Thyroid gland (tissue), 4 donors: ENCODE measurements at regions not wholly inside any gene's neighbourhood (a gene's known extent, or its start where the extent isn't known, plus 50 kb on each side); places are given as distances from the start of the nearest gene placed in this dataset.
"Not testable (repeated sequence)": the region's sequence is repeated elsewhere in the genome, so short reads cannot be mapped to it uniquely, and the experiment has no call there.

Source experiments
- DNase-seq, 2 donors: peaks; one replicate each; pipeline ENCODE4 v3.0.0-alpha.2; 2019
- H3K27ac ChIP-seq, 3 donors: fragments of 200-600 bp; sonication (generic); 1 replicate in 2 of 3; 2 replicates in 1 of 3; pipeline ENCODE4 v1.5.1; 2016 to 2019; ENCODE audit warnings: mild to moderate bottlenecking in 1 of 3, moderate library complexity in 1 of 3
- H3K27me3 ChIP-seq: fragments of 200-600 bp; sonication (generic); one replicate; pipeline ENCODE4 v1.5.1; 2019
- H3K36me3 ChIP-seq, 2 donors: fragments of 200-600 bp; sonication (generic); one replicate each; pipeline ENCODE4 v1.5.1; 2016 to 2019
- H3K4me1 ChIP-seq, 2 donors: fragments of 200-600 bp; sonication (generic); one replicate each; pipeline ENCODE4 v1.5.1; 2017 to 2019
- H3K4me3 ChIP-seq, 3 donors: fragments of 200-600 bp; sonication (generic); replicated peaks in 1 of 3; 1 replicate in 2 of 3; 2 replicates in 1 of 3; pipeline ENCODE4 v1.5.1; 2016; ENCODE audit warnings: mild to moderate bottlenecking in 1 of 3
- H3K9me3 ChIP-seq: fragments of 200-600 bp; sonication (generic); one replicate; pipeline ENCODE4 v1.5.1; 2017
- POLR2A ChIP-seq, 2 donors: fragments of 450-650 bp; IDR thresholded peaks; one replicate each; pipeline ENCODE4 v1.6.1; 2017; ENCODE audit warnings: antibody characterized with exemption in 2 of 2, mild to moderate bottlenecking in 2 of 2, moderate library complexity in 1 of 2
- WGBS, 2 donors: methylation state at CpG; one replicate each; pipeline ENCODE4 v1.1.5; 2017; 5-methylcytosine and 5-hydroxymethylcytosine counted together
- intact Hi-C: fragments of 100-400 bp; cut with DNase I; formaldehyde crosslinking; loops from one replicate; pipeline ENCODE4 v1.15.1; 2023
- TF ChIP-seq, protein P1 (sequence below), 6 experiments: fragments of 200-600 bp in 3 of 6; fragments of 450-650 bp in 3 of 6; sonication (generic) in 3 of 6; IDR thresholded peaks; one replicate each; pipeline ENCODE4 v1.5.1; 2016 to 2019; ENCODE audit warnings: antibody characterized with exemption in 6 of 6, mild to moderate bottlenecking in 2 of 6, inconsistent platforms in 1 of 6, moderate library complexity in 1 of 6

DNA sequence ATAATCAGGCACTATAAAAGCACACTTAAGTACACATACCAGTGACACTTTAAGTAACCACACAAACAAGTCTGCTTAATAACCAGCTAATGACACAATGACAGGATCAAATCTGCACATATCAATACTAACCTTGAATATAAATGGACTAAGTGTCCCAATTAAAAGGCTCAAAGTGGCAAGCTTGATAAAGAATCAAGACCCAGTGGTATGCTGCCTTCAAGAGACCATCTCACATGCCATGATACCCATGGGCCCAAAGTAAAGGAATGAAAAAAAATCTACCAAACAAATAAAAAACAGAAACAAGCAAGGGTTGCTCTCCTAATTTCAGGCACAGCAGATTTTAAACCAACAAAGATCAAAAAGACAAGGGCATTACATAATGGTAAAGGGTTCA lies 470.4 kb downstream of the TRHDE start:
- Histone ChIP-seq H3K27ac (no peak overlapping the region), H3K4me3 (no peak overlapping the region), H3K4me1 (no peaks in the 10 kb centered on the region), H3K36me3 (no peaks in the 10 kb centered on the region), H3K9me3 (no peaks in the 10 kb centered on the region), H3K27me3 (no peaks in the 10 kb centered on the region)
- intact Hi-C loops, result no loop called here
- TF ChIP-seq, protein P1, sequence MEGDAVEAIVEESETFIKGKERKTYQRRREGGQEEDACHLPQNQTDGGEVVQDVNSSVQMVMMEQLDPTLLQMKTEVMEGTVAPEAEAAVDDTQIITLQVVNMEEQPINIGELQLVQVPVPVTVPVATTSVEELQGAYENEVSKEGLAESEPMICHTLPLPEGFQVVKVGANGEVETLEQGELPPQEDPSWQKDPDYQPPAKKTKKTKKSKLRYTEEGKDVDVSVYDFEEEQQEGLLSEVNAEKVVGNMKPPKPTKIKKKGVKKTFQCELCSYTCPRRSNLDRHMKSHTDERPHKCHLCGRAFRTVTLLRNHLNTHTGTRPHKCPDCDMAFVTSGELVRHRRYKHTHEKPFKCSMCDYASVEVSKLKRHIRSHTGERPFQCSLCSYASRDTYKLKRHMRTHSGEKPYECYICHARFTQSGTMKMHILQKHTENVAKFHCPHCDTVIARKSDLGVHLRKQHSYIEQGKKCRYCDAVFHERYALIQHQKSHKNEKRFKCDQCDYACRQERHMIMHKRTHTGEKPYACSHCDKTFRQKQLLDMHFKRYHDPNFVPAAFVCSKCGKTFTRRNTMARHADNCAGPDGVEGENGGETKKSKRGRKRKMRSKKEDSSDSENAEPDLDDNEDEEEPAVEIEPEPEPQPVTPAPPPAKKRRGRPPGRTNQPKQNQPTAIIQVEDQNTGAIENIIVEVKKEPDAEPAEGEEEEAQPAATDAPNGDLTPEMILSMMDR (IDR thresholded peaks at IDR 0.05), result no peak
- TF ChIP-seq POLR2A (IDR thresholded peaks at IDR 0.05), result no peak
- DNase-seq, result no peak

DNA sequence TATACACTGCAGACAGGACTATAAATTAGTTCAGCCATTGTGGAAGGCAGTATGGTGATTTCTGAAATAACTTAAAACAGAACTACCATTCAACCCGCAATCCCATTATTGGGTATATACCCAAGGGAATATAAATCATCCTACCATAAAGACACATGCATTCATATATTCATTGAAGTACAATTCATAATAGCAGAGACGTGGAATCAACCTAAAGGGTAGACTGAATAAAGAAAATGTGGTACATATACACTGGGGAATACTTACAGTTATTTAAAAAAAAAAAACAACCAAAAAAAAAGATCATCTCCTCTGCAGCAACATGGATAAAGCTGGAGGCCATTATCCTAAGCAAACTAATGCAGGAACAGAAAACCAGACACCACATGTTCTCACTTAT lies 473.9 kb downstream of the TRHDE start:
- H3K4me1 ChIP-seq, result no peaks in the 10 kb centered on the region
- no peaks in the 10 kb centered on the region for H3K36me3 ChIP-seq
- no peaks in the 10 kb centered on the region for H3K9me3 ChIP-seq
- 83 to 87% methylated on average over 2 of the region's 2 CpGs for WGBS, 2 donors
- H3K4me3 ChIP-seq, result no peak overlapping the region
- DNase-seq, result no peak
- TF ChIP-seq, protein P1 (IDR thresholded peaks at IDR 0.05), result no peak
- TF ChIP-seq POLR2A (IDR thresholded peaks at IDR 0.05), result no peak
- no peak overlapping the region for H3K27ac ChIP-seq
- intact Hi-C loops, result no loop called here
- H3K27me3 ChIP-seq, result no peaks in the 10 kb centered on the region

DNA sequence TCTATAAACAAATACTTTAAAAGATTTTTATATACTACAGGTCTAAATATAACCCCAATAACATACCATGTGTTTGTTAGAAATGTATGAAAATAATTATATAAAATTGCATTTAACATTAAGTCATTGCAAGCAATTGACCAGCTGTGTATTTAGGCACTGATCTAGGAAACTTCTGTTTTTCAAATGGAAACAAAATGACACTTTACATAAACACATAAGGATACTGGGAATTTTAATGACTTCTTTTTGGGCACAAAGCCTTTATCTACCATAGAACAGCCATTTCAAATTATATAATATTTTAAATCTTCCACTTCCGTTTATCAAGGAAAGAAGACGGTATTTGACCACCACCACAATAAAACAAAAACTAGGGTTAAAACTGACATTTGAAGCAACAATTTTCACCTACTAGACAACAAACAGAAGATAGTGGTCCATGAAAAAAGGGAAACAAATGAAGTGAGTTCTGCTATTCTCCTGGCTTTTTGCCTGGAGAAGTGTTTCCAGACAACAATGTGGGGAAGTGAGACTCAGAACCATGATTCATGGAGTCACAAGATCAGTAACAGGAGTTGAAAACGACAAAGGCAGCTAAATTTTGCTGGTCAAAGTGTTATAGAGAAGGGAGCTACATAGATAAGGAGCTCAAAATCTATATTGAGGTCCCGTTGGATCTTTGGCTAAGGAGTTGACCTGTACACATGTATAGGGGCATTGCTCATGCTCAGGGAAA lies 475.1 kb downstream of the TRHDE start:
- Histone ChIP-seq H3K4me1 (no peaks in the 10 kb centered on the region), H3K4me3 (no peak overlapping the region), H3K27ac (no peak overlapping the region), H3K9me3 (no peaks in the 10 kb centered on the region), H3K36me3 (no peaks in the 10 kb centered on the region), H3K27me3 (no peaks in the 10 kb centered on the region)
- WGBS, 2 donors, result 75 to 77% methylated on average over 4 of the region's 4 CpGs
- TF ChIP-seq POLR2A (IDR thresholded peaks at IDR 0.05), result no peak
- TF ChIP-seq, protein P1 (IDR thresholded peaks at IDR 0.05), result no peak
- intact Hi-C loops, result no loop called here
- DNase-seq, result no peak

DNA sequence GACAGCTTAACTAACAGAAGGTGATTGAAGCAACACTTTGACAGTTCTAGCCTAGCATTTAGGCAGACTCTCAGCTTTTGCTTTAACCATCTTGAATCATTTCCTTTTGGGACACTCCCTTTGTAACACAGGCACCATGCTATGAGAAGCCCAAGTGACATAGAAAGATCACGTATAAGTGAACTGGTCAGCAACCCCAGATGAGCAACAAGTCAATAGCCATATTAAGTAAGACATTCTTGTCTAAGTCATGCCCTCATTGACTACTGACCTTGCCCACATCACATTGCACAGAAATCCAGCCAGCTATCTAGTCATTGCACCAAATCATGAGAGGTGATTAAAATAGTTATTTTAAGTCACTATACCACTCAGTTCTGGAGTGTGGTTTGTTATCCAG lies 476.8 kb downstream of the TRHDE start:
- Histone ChIP-seq H3K4me1 (no peaks in the 10 kb centered on the region), H3K36me3 (no peaks in the 10 kb centered on the region), H3K27ac (no peak overlapping the region), H3K27me3 (no peaks in the 10 kb centered on the region), H3K9me3 (no peaks in the 10 kb centered on the region), H3K4me3 (no peak overlapping the region)
- no peak for DNase-seq
- TF ChIP-seq, protein P1 (IDR thresholded peaks at IDR 0.05), result no peak
- TF ChIP-seq POLR2A (IDR thresholded peaks at IDR 0.05), result no peak
- intact Hi-C loops, result no loop called here
- 89% methylated on average over 1 of the region's 1 CpG for WGBS, 2 donors

DNA sequence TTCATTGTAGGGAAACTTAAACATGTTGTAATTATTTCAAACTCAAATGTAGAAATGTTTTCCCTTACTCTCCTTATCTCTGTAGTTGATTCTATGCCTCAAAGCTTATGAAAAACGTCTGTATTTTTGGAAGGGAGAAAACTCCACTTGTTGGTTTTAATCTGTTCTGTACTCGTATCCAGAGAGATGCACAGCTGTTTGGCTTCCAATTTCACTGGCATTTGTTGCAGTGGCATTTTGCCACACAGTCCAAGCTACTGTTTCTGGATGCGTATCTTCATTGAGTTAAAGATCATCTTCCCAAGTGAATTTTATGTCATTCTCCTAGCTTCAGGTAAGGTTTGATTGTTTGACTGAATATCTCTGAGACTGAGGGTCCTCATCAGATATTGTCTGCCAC lies 481.4 kb downstream of the TRHDE start:
- Histone ChIP-seq H3K4me3 (no peak overlapping the region), H3K27me3 (no peaks in the 10 kb centered on the region), H3K27ac (no peak overlapping the region), H3K4me1 (no peaks in the 10 kb centered on the region), H3K36me3 (no peaks in the 10 kb centered on the region), H3K9me3 (no peaks in the 10 kb centered on the region)
- 61 to 64% methylated on average over 3 of the region's 3 CpGs for WGBS, 2 donors
- no peak for DNase-seq
- intact Hi-C loops, result no loop called here
- TF ChIP-seq POLR2A (IDR thresholded peaks at IDR 0.05), result no peak
- TF ChIP-seq, protein P1 (IDR thresholded peaks at IDR 0.05), result no peak

DNA sequence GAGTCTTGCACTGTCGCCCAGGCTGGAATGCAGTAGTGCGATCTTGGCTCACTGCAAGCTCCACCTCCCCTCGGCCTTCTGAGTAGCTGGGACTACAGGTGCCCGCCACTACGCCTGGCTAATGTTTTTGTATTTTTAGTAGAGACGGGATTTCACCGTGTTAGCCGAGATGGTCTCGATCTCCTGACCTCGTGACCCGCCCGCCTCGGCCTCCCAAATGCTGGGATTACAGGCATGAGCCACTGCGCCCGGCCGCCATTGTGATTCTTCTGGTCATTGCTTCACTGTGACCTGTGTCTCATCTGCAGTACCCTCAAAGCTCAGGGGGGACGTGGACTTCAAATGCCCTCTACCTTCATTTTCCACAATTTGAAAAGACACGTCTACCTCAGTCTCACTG lies 481.9 kb downstream of the TRHDE start:
- H3K27ac ChIP-seq, H3K9me3 ChIP-seq, H3K4me3 ChIP-seq, H3K27me3 ChIP-seq, DNase-seq, intact Hi-C loops, H3K36me3 ChIP-seq, H3K4me1 ChIP-seq: not testable (repeated sequence)
- WGBS, 2 donors, result 90 to 97% methylated on average over 18 of the region's 18 CpGs
